ENCODE measurements at regions not wholly inside any gene's neighbourhood (a gene's known extent, or its start where the extent isn't known, plus 50 kb on each side); places are given as distances from the start of the nearest gene placed in this dataset.

DNA sequence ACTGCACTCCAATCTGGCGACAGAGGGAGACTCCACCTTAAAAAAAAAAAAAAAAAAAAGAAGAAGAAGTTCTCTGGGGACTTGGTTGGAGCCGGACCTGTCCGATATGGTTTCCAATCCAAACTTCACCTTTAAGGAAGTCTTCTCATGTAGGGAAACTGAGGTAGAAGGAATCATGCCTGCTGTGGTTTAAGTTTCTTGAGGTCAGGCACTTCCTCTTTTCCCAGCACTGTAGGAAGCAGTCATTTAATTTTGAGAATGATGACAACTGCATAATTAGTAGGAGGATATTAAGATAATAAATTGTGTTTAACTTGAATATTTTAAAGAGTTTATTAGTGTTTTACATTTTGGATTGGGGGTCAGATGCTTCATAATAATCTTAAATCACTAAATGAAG, 62.9 kb downstream of the KCNE4 start:
- intact Hi-C loops (cut with DNase I), result no loop called here
- H3K27ac ChIP-seq, result no peak overlapping the region
- H3K4me1 ChIP-seq, result no peaks in the 10 kb centered on the region
- no peak for FAIRE-seq
- no peaks in the 10 kb centered on the region for H3K36me3 ChIP-seq
- H3K4me3 ChIP-seq, result no peak overlapping the region
- TF ChIP-seq, protein P1, sequence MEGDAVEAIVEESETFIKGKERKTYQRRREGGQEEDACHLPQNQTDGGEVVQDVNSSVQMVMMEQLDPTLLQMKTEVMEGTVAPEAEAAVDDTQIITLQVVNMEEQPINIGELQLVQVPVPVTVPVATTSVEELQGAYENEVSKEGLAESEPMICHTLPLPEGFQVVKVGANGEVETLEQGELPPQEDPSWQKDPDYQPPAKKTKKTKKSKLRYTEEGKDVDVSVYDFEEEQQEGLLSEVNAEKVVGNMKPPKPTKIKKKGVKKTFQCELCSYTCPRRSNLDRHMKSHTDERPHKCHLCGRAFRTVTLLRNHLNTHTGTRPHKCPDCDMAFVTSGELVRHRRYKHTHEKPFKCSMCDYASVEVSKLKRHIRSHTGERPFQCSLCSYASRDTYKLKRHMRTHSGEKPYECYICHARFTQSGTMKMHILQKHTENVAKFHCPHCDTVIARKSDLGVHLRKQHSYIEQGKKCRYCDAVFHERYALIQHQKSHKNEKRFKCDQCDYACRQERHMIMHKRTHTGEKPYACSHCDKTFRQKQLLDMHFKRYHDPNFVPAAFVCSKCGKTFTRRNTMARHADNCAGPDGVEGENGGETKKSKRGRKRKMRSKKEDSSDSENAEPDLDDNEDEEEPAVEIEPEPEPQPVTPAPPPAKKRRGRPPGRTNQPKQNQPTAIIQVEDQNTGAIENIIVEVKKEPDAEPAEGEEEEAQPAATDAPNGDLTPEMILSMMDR (IDR thresholded peaks at IDR 0.05), result no peak
- WGBS, 2 donors, result 93 to 100% methylated on average over 3 of the region's 3 CpGs
- DNase-seq, result no peak
- no peak for ATAC-seq
- no peaks in the 10 kb centered on the region for H3K9me3 ChIP-seq
- no peaks in the 10 kb centered on the region for H3K27me3 ChIP-seq

DNA sequence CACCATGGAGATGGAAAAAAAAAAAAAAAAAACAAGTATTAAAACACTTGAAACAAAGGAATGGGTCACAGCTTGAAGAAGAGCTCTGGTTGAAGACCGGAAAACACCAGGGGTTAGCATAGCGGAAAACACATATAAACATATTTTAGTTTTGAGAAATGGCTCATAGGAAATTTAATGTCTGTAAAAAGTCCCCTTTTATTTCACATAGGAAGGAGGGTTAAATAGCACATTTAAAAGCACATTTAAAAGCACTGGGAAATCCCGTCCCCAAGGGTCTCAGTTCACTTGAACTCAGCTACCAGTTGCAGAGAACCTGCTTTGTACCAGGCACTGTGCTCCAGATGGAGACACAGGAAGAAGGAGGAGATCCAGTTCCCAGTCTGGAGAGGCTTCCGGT, 65.5 kb downstream of the KCNE4 start:
- H3K36me3 ChIP-seq, result no peaks in the 10 kb centered on the region
- H3K4me1 ChIP-seq, result no peaks in the 10 kb centered on the region
- WGBS, 2 donors, result 80 to 85% methylated on average over 4 of the region's 4 CpGs
- H3K4me3 ChIP-seq, result no peak overlapping the region
- DNase-seq (no peak), ATAC-seq (no peak), FAIRE-seq (no peak)
- TF ChIP-seq, protein P1 (IDR thresholded peaks at IDR 0.05), result no peak
- intact Hi-C loops (cut with DNase I), result no loop called here
- no peaks in the 10 kb centered on the region for H3K9me3 ChIP-seq
- no peaks in the 10 kb centered on the region for H3K27me3 ChIP-seq
- no peak overlapping the region for H3K27ac ChIP-seq

DNA sequence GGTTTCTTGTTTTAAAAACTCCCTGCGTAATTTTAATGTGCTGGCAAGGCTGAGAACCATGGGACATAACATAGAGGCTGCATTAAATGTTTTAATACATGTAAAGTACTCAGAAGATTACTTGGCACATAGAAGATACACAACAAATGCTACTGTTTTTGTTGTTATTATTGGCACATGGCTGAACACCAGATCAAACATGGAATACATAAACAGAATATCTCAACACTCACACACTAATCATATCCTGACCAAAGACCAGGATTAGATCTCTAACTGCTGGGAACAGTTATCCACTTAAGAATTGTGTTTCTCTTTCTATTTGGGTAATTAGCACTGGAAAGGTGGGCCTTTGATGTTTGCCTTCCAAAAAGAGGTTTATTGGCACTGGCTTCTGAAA, 69.3 kb downstream of the KCNE4 start:
- Histone ChIP-seq H3K36me3 (no peaks in the 10 kb centered on the region), H3K27ac (no peak overlapping the region), H3K4me3 (no peak overlapping the region), H3K4me1 (no peaks in the 10 kb centered on the region), H3K9me3 (no peaks in the 10 kb centered on the region), H3K27me3 (no peaks in the 10 kb centered on the region)
- DNase-seq (no peak), FAIRE-seq (no peak), ATAC-seq (no peak)
- WGBS, 2 donors, result 75 to 78% methylated on average over 1 of the region's 1 CpG
- TF ChIP-seq, protein P1 (IDR thresholded peaks at IDR 0.05), result no peak
- intact Hi-C loops (cut with DNase I), result no loop called here

DNA sequence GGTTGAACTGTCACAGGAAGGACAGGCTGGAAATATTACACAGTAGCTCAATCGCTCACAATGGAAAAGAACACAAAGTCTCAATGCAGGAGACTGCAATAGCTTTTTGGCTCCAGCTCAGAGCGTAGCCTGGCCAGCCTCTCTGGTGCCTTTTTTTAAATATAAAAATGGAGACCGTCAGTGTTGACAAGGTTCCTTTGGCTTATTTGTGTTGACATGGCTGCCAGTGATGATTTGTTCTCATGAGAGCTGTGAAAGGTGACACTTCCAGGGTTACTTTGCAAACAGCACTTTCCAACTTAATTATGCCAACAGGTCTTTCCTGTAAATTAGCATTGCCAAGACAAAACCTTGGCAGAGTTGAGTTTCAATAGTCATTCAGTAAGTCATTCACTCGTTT, 70.8 kb downstream of the KCNE4 start:
- Histone ChIP-seq H3K9me3 (no peaks in the 10 kb centered on the region), H3K4me1 (no peaks in the 10 kb centered on the region), H3K27ac (no peak overlapping the region), H3K27me3 (no peaks in the 10 kb centered on the region), H3K36me3 (no peaks in the 10 kb centered on the region), H3K4me3 (no peak overlapping the region)
- DNase-seq (no peak), ATAC-seq (peak in 1 of 4 donors; percentile 32), FAIRE-seq (no peak)
- TF ChIP-seq, protein P1 (IDR thresholded peaks at IDR 0.05), result no peak
- intact Hi-C loops (cut with DNase I), result no loop called here
- 30 to 31% methylated on average over 4 of the region's 4 CpGs for WGBS, 2 donors

DNA sequence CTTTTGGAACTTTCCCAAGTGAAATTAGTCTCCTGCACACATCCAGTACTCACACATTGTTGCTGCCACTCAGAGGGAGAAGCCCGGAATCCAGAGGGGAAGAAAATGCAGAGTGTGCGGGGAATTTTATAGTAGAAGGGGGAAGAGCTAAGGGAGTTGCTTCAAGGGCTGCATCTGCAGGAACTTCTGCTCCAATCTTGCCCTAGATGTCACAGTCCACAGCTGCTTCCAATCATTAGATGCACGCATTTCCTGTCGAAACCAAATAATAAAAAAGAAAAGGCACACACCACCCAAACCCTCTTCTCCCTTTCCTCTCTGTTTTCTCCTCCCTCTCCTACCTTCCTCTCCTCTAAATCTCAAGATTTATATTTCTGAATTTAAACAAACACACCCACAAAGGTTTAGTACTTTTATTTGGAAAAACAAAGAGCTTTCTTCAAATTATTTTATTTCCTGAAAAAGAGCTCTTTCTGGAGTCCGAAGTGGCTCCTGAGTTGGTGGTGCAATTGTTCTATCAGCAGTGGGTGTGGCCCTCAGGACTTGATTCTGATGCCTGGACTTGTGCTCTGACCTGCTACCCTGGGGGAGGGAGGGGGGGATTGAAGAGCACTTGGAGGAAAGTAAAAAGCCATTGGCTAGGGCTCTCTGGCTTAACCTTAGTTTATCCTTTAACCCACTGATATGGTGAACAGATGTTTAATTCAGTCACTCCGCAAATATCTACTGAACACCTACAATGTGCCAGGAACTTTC, 72.0 kb downstream of the KCNE4 start:
- H3K27me3 ChIP-seq, result no peaks in the 10 kb centered on the region
- H3K9me3 ChIP-seq, result no peaks in the 10 kb centered on the region
- H3K36me3 ChIP-seq, result no peaks in the 10 kb centered on the region
- H3K4me3 ChIP-seq, result no peak overlapping the region
- no peak for ATAC-seq
- intact Hi-C loops (cut with DNase I), result no loop called here
- no peak overlapping the region for H3K27ac ChIP-seq
- DNase-seq, result no peak
- WGBS, 2 donors, result 74 to 75% methylated on average over 6 of the region's 6 CpGs
- H3K4me1 ChIP-seq, result no peaks in the 10 kb centered on the region
- no peak for FAIRE-seq
- TF ChIP-seq, protein P1 (IDR thresholded peaks at IDR 0.05), result no peak
